A549 (cell line): ENCODE measurements at regions not wholly inside any gene's neighbourhood (a gene's known extent, or its start where the extent isn't known, plus 50 kb on each side); places are given as distances from the start of the nearest gene placed in this dataset.

ENCODE experiments used
- CBX2 ChIP-seq: fragments of 200-600 bp; sonication (generic); IDR thresholded peaks from 2 replicates; pipeline ENCODE4 v1.6.1; 2016; ENCODE audit warnings: low read depth, mild to moderate bottlenecking, borderline replicate concordance
- CTCF ChIP-seq: fragments of >200 bp; sonication (Bioruptor Twin); formaldehyde crosslinking; IDR thresholded peaks from 3 replicates; pipeline ENCODE4 v1.5.1; 2016
- EP300 ChIP-seq, 2 experiments: fragments of >200 bp; sonication (Bioruptor Twin); formaldehyde crosslinking; IDR thresholded peaks; 2 replicates in 1 of 2; 3 replicates in 1 of 2; pipeline ENCODE4 v1.6.1; 2016 to 2017
- HMGXB4 ChIP-seq: fragments of 250-450 bp; sonication (Bioruptor Pico); IDR thresholded peaks from 2 replicates; pipeline ENCODE4 v1.5.0; 2021; ENCODE audit warnings: mild to moderate bottlenecking, moderate library complexity, borderline replicate concordance
- JUN ChIP-seq, 2 experiments: fragments of >200 bp; sonication (Bioruptor Twin); formaldehyde crosslinking; IDR thresholded peaks; 2 replicates in 1 of 2; 3 replicates in 1 of 2; pipeline ENCODE4 v1.6.1; 2016 to 2017
- JUNB ChIP-seq: fragments of >200 bp; sonication (Bioruptor Twin); formaldehyde crosslinking; IDR thresholded peaks from 2 replicates; pipeline ENCODE4 v1.6.1; 2016
- MAFK ChIP-seq: fragments of 450-650 bp; IDR thresholded peaks from 2 replicates; pipeline ENCODE4 v1.6.1; 2014; ENCODE audit not compliant: partially characterized antibody
- NR3C1 ChIP-seq: fragments of >200 bp; sonication (Bioruptor Twin); formaldehyde crosslinking; IDR thresholded peaks from 3 replicates; pipeline ENCODE4 v1.6.1; 2017
- POLR2A ChIP-seq: IDR thresholded peaks from 2 replicates; pipeline ENCODE4 v1.6.1; 2012; ENCODE audit warnings: mild to moderate bottlenecking, low read length
- REST ChIP-seq: fragments of 200-600 bp; sonication (generic); IDR thresholded peaks from 2 replicates; pipeline ENCODE4 v1.6.1; 2016; ENCODE audit warnings: antibody characterized with exemption, mild to moderate bottlenecking, moderate library complexity
- SMC3 ChIP-seq: fragments of >200 bp; sonication (Bioruptor Twin); formaldehyde crosslinking; IDR thresholded peaks from 3 replicates; pipeline ENCODE4 v1.6.1; 2018; ENCODE audit warnings: inconsistent platforms
- TF ChIP-seq, protein P1 (sequence below): IDR thresholded peaks from 2 replicates; pipeline ENCODE4 v1.6.1; 2012

DNA sequence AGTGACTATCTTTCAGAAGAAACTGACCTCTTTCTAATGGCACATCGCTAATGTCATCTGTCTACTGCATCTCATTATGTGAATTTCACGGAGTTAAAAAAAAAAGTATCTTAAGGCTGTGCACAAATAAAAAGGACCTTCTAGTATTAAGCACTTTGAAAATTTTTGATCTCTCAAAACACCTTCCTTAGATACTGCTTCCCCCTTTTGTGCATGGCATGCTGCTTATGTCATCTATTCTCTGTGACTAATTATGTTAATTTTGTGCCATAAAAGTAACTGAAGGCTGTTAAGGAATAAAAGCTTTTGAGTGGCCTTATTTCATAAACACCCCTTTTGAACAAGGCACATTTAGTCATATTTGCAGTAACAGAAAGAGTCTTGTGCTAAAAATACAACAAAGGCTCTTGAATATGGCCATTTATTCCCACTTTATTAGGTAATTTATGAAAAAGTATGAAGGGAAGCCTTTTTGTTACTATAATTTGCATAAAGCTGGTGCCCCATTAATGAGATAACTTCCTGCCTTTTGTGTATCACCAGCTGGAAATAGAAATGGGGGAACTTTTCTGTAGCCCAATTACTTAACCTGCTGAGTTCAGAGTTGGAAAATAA lies 1412.0 kb upstream of the ZEB2 start:
- TF ChIP-seq CTCF (no peak), JUN (IDR thresholded peaks at IDR 0.05) (no peak), SMC3 (no peak), EP300 (IDR thresholded peaks at IDR 0.05) (no peak), CBX2 (no peak), NR3C1 (no peak), HMGXB4 (CRISPR knock-in tag) (no peak), POLR2A (no peak), REST (no peak), JUNB (no peak), MAFK (no peak)
- TF ChIP-seq, protein P1, sequence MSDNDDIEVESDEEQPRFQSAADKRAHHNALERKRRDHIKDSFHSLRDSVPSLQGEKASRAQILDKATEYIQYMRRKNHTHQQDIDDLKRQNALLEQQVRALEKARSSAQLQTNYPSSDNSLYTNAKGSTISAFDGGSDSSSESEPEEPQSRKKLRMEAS, result no peak
